H1 (cell line): ENCODE measurements at regions not wholly inside any gene's neighbourhood (a gene's known extent, or its start where the extent isn't known, plus 50 kb on each side); places are given as distances from the start of the nearest gene placed in this dataset.

ENCODE experiments used
- CTCF ChIA-PET: fragments of 300-600 bp; sonication (Branson Sonifier 250); formaldehyde crosslinking; loops from one replicate; lab custom pipeline; 2021; ENCODE audit not compliant: partially characterized antibody; lab: Charles Lee
- POLR2A ChIA-PET: fragments of 300-600 bp; sonication (Branson Sonifier 250); formaldehyde crosslinking; loops from one replicate; lab custom pipeline; 2021; ENCODE audit warnings: inconsistent platforms; ENCODE audit not compliant: partially characterized antibody; lab: Charles Lee
- DNase-seq, 2 experiments: peaks; one replicate each; pipeline versions ENCODE4 v3.0.0 to v3.0.0-alpha.2; 2010 to 2022; ENCODE audit warnings: low spot score in 2 of 2, low read depth in 1 of 2, mixed read lengths in 1 of 2
- FAIRE-seq: peaks from 2 replicates; lab custom pipeline; 2011; peaks lifted over from hg19 to GRCh38; lab: Jason Lieb, UNC
- H2AFZ ChIP-seq: 2 replicates; pipeline ENCODE4 v1.8.1; 2012; ENCODE audit warnings: low read length, inconsistent platforms
- H2AK5ac ChIP-seq: 2 replicates; pipeline ENCODE4 v1.6.1; 2013; ENCODE audit warnings: low read depth, low read length
- H2BK120ac ChIP-seq: replicated peaks from 2 replicates; pipeline ENCODE3; 2013; ENCODE audit warnings: low read depth, low read length, inconsistent platforms
- H2BK12ac ChIP-seq: 2 replicates; pipeline ENCODE4 v1.6.1; 2013; ENCODE audit warnings: low read depth, low read length
- H2BK15ac ChIP-seq: 2 replicates; pipeline ENCODE4 v1.6.1; 2013; ENCODE audit warnings: low read length
- H2BK20ac ChIP-seq: 2 replicates; pipeline ENCODE4 v1.6.1; 2013; ENCODE audit warnings: low read length
- H2BK5ac ChIP-seq: 2 replicates; pipeline ENCODE4 v1.6.1; 2013; ENCODE audit warnings: low read depth, low read length
- H3K14ac ChIP-seq: 2 replicates; pipeline ENCODE4 v1.6.1; 2013; ENCODE audit warnings: inconsistent platforms; ENCODE audit not compliant: insufficient read length
- H3K18ac ChIP-seq: 2 replicates; pipeline ENCODE4 v1.6.1; 2013; ENCODE audit warnings: low read length; ENCODE audit errors: extremely low read depth
- H3K23ac ChIP-seq: 2 replicates; pipeline ENCODE4 v1.6.1; 2013; ENCODE audit warnings: inconsistent platforms; ENCODE audit not compliant: insufficient read length
- H3K23me2 ChIP-seq: 2 replicates; pipeline ENCODE4 v1.6.1; 2013; ENCODE audit warnings: low read depth, low read length
- H3K27ac ChIP-seq: 2 replicates; pipeline ENCODE4 v1.6.1; 2011; ENCODE audit warnings: low read depth, low read length, inconsistent platforms
- H3K27me3 ChIP-seq, 4 experiments: replicated peaks in 1 of 4; 1 replicate in 1 of 4; 2 replicates in 3 of 4; pipeline versions ENCODE4 v1.6.1 to v1.8.1; 2011 to 2013; ENCODE audit warnings: low read length in 3 of 4, mild to moderate bottlenecking in 3 of 4, inconsistent platforms in 2 of 4, mixed read lengths in 2 of 4, moderate library complexity in 1 of 4; ENCODE audit not compliant: control insufficient read depth in 3 of 4, insufficient read depth in 3 of 4; ENCODE audit errors: extremely low read depth in 1 of 4
- H3K36me3 ChIP-seq, 4 experiments: 2 replicates each; pipeline versions ENCODE4 v1.6.1 to v1.8.1; 2011 to 2013; ENCODE audit warnings: mild to moderate bottlenecking in 4 of 4, low read length in 3 of 4, moderate library complexity in 2 of 4, control low read depth in 1 of 4, inconsistent platforms in 1 of 4; ENCODE audit not compliant: insufficient read depth in 4 of 4, control insufficient read depth in 2 of 4
- H3K4ac ChIP-seq: replicated peaks from 2 replicates; pipeline ENCODE3; 2013; ENCODE audit warnings: low read length, low read depth, mixed read lengths, inconsistent platforms; ENCODE audit not compliant: insufficient read length
- H3K4me1 ChIP-seq, 4 experiments: replicated peaks in 1 of 4; 1 replicate in 1 of 4; 2 replicates in 3 of 4; pipeline versions ENCODE4 v1.6.1 to v1.8.1; 2011 to 2013; ENCODE audit warnings: low read length in 3 of 4, inconsistent platforms in 2 of 4, mixed read lengths in 1 of 4; ENCODE audit not compliant: insufficient read depth in 4 of 4, control insufficient read depth in 3 of 4
- H3K4me2 ChIP-seq, 2 experiments: 2 replicates each; pipeline versions ENCODE4 v1.6.1 to v1.8.1; 2011 to 2013; ENCODE audit warnings: low read depth in 2 of 2, low read length in 2 of 2, control low read depth in 1 of 2, inconsistent platforms in 1 of 2, mild to moderate bottlenecking in 1 of 2; ENCODE audit not compliant: insufficient read depth in 1 of 2
- H3K4me3 ChIP-seq, 4 experiments: fragments of 200-600, 300-600 bp in 1 of 4; sonication (generic), shearing (Covaris generic), sonication (Bioruptor Twin) in 1 of 4; 2 replicates each; pipeline versions ENCODE4 v1.5.1 to v1.8.1; 2011 to 2016; ENCODE audit warnings: low read length in 4 of 4, low read depth in 3 of 4, control low read depth in 2 of 4, inconsistent platforms in 2 of 4, mild to moderate bottlenecking in 2 of 4, mixed read lengths in 1 of 4, moderate library complexity in 1 of 4; ENCODE audit not compliant: insufficient read depth in 2 of 4; ENCODE audit errors: extremely low read depth in 1 of 4
- H3K56ac ChIP-seq: replicated peaks from 2 replicates; pipeline ENCODE3; 2013; ENCODE audit warnings: low read depth, mild to moderate bottlenecking, mixed read lengths, low read length, inconsistent platforms; ENCODE audit not compliant: insufficient read length
- H3K79me1 ChIP-seq: 2 replicates; pipeline ENCODE4 v1.6.1; 2013; ENCODE audit warnings: low read depth, low read length, control low read depth
- H3K79me2 ChIP-seq, 2 experiments: 2 replicates each; pipeline versions ENCODE4 v1.6.1 to v1.8.1; 2012 to 2013; ENCODE audit warnings: low read length in 2 of 2, mild to moderate bottlenecking in 2 of 2, inconsistent platforms in 1 of 2; ENCODE audit not compliant: insufficient read depth in 2 of 2, control insufficient read depth in 1 of 2
- H3K9ac ChIP-seq, 4 experiments: replicated peaks in 1 of 4; 1 replicate in 1 of 4; 2 replicates in 3 of 4; pipeline versions ENCODE4 v1.6.1 to v1.8.1; 2011 to 2013; ENCODE audit warnings: low read depth in 3 of 4, low read length in 3 of 4, control low read depth in 2 of 4, mild to moderate bottlenecking in 2 of 4, moderate library complexity in 2 of 4, inconsistent platforms in 1 of 4; ENCODE audit errors: extremely low read depth in 1 of 4
- H3K9me3 ChIP-seq, 2 experiments: 2 replicates each; pipeline versions ENCODE4 v1.6.1 to v1.8.1; 2012 to 2013; ENCODE audit warnings: mild to moderate bottlenecking in 2 of 2, moderate library complexity in 2 of 2, control low read depth in 1 of 2, inconsistent platforms in 1 of 2, low read depth in 1 of 2, low read length in 1 of 2, mixed read lengths in 1 of 2; ENCODE audit not compliant: insufficient read depth in 2 of 2
- H4K20me1 ChIP-seq, 2 experiments: replicated peaks in 1 of 2; 2 replicates each; pipeline versions ENCODE3 to v1.8.1; 2011 to 2013; ENCODE audit warnings: inconsistent platforms in 2 of 2, low read length in 2 of 2, mild to moderate bottlenecking in 1 of 2; ENCODE audit not compliant: insufficient read depth in 2 of 2, control insufficient read depth in 1 of 2
- H4K5ac ChIP-seq: 2 replicates; pipeline ENCODE4 v1.6.1; 2013; ENCODE audit warnings: low read length, low read depth, mixed read lengths, inconsistent platforms; ENCODE audit not compliant: insufficient read length
- H4K8ac ChIP-seq: 2 replicates; pipeline ENCODE4 v1.8.0; 2013; ENCODE audit warnings: mild to moderate bottlenecking, moderate library complexity, low read length, inconsistent platforms; ENCODE audit not compliant: insufficient read depth; ENCODE audit errors: extremely low read depth
- H4K91ac ChIP-seq: replicated peaks from 2 replicates; pipeline ENCODE3; 2013; ENCODE audit warnings: low read length, mixed read lengths, inconsistent platforms; ENCODE audit not compliant: insufficient read length
- BACH1 ChIP-seq: IDR thresholded peaks from 2 replicates; pipeline ENCODE4 v1.6.1; 2012; ENCODE audit warnings: low read length, improper control_type of control experiment
- CBX8 ChIP-seq: fragments of 300-800, 300-1000 bp; sonication (generic); IDR thresholded peaks from 2 replicates; pipeline ENCODE4 v1.7.1; 2016; ENCODE audit warnings: low read depth, low read length, borderline replicate concordance
- CTCF ChIP-seq, 3 experiments: IDR thresholded peaks; 1 replicate in 2 of 3; 2 replicates in 1 of 3; pipeline versions ENCODE4 v1.5.1 to v1.6.1; 2011; ENCODE audit warnings: low read length in 3 of 3, mild to moderate bottlenecking in 3 of 3, inconsistent platforms in 2 of 3, low read depth in 1 of 3, moderate library complexity in 1 of 3; ENCODE audit not compliant: insufficient read depth in 1 of 3; ENCODE audit errors: control extremely low read depth in 1 of 3
- E2F6 ChIP-seq: IDR thresholded peaks from 2 replicates; pipeline ENCODE4 v1.6.1; 2012; ENCODE audit warnings: inconsistent platforms
- GABPA ChIP-seq: IDR thresholded peaks from 2 replicates; pipeline ENCODE4 v1.6.1; 2011; ENCODE audit warnings: mild to moderate bottlenecking, low read length, moderate library complexity, borderline replicate concordance; ENCODE audit not compliant: insufficient read depth
- JUN ChIP-seq: IDR thresholded peaks from 2 replicates; pipeline ENCODE4 v1.6.1; 2011; ENCODE audit warnings: low read depth, mild to moderate bottlenecking, improper control_type of control experiment, low read length
- POLR2A ChIP-seq, 2 experiments: IDR thresholded peaks; 1 replicate in 1 of 2; 2 replicates in 1 of 2; pipeline ENCODE4 v1.6.1; 2011; ENCODE audit warnings: low read depth in 2 of 2, low read length in 2 of 2, mild to moderate bottlenecking in 2 of 2; ENCODE audit errors: control extremely low read depth in 1 of 2
- POU5F1 ChIP-seq: IDR thresholded peaks from 2 replicates; pipeline ENCODE4 v1.6.1; 2011; ENCODE audit warnings: low read depth, mild to moderate bottlenecking, low read length, moderate library complexity
- TEAD4 ChIP-seq: IDR thresholded peaks from 2 replicates; pipeline ENCODE4 v1.6.1; 2012; ENCODE audit warnings: low read depth, low read length, inconsistent platforms, mixed read lengths
- YY1 ChIP-seq: IDR thresholded peaks from 2 replicates; pipeline ENCODE4 v1.6.1; 2011; ENCODE audit warnings: low read depth, mild to moderate bottlenecking, low read length
- ZNF274 ChIP-seq: IDR thresholded peaks from 2 replicates; pipeline ENCODE4 v1.7.0; 2012; ENCODE audit warnings: low read length, borderline replicate concordance; ENCODE audit errors: extremely low read depth
- WGBS, 2 experiments: shearing (Covaris generic) in 1 of 2; methylation state at CpG; one replicate each; pipeline versions ENCODE4 v1.1.6 to v1.1.7; 2013 to 2015; ENCODE audit warnings: low lambda C conversion rate in 2 of 2, mixed read lengths in 2 of 2, inconsistent platforms in 1 of 2, low coverage in 1 of 2, missing lambda C conversion rate in 1 of 2; ENCODE audit not compliant: insufficient replicate concordance in 2 of 2, insufficient coverage in 1 of 2, insufficient read length in 1 of 2; ENCODE audit errors: extremely low coverage in 1 of 2, missing lambda C conversion rate in 1 of 2; 5-methylcytosine and 5-hydroxymethylcytosine counted together

- Histone ChIP-seq H4K91ac (no peak overlapping the region), H3K4me2 (no peak overlapping the region), H3K79me2 (no peaks in the 10 kb centered on the region), H2AK5ac (no peak overlapping the region; the same call in 1 of the 2 replicates), H4K20me1 (no peaks in the 10 kb centered on the region), H4K5ac (no peak overlapping the region), H3K4me3 (no peak overlapping the region), H3K9ac (no peak overlapping the region), H2BK12ac (no peak overlapping the region), H3K4me1 (peaks cover 14 to 33% (median 26%) of the 10 kb centered on the region in 4 experiments), H3K56ac (no peak overlapping the region), H3K14ac (no peak overlapping the region), H3K23ac (no peak overlapping the region), H2AFZ (no peak overlapping the region), H2BK20ac (no peak overlapping the region), H3K79me1 (no peaks in the 10 kb centered on the region), H3K4ac (no peak overlapping the region), H3K36me3 (no peaks in the 10 kb centered on the region), H2BK5ac (no peak overlapping the region), H4K8ac (no peak overlapping the region), H3K27ac (no peak overlapping the region), H2BK120ac (no peak overlapping the region), H3K18ac (no peak overlapping the region), H3K9me3 (no peaks in the 10 kb centered on the region), H3K23me2 (no peaks in the 10 kb centered on the region; the same call in none of the 2 replicates), H3K27me3 (peaks cover 23 to 48% (median 40%) of the 10 kb centered on the region in 4 experiments), H2BK15ac (0 out of 2 replicates have a peak overlapping the region, but pooled peaks have one; percentile 20)
- FAIRE-seq, result no peak
- ChIA-PET CTCF (interaction anchor here (0.8 to 1.6 kb wide), 6 partner anchors 21 to 336 kb away, joined by 3 to 4 read pairs (median 3); no protein-coding TSS in a partner anchor), POLR2A (interaction anchor here (1.6 to 2.7 kb wide), 3 partner anchors 12 to 85 kb away, joined by 3 to 9 read pairs (median 5); no protein-coding TSS in a partner anchor)
- DNase-seq, result no peak
- WGBS, 2 experiments, result 35% methylated on average over 5 of the region's 5 CpGs; no CpG with 5 or more reads in 1 of the 2 experiments
- TF ChIP-seq POLR2A (IDR thresholded peaks at IDR 0.05; ENCODE audit: control extremely low read depth in 1 of 2, low read depth in 2 of 2, low read length in 2 of 2), result no peak
- no peak; the same call in 1 of the 2 replicates for TF ChIP-seq E2F6
- TF ChIP-seq CTCF (IDR thresholded peaks at IDR 0.05; ENCODE audit: control extremely low read depth in 1 of 3, insufficient read depth in 1 of 3, low read depth in 1 of 3, low read length in 3 of 3), result no peak
- TF ChIP-seq GABPA, result no peak
- no peak for TF ChIP-seq JUN
- no peak for TF ChIP-seq POU5F1
- TF ChIP-seq BACH1, result no peak
- no peak for TF ChIP-seq ZNF274
- TF ChIP-seq TEAD4, result no peak
- TF ChIP-seq YY1, result no peak
- no peak for TF ChIP-seq CBX8
Measured at GRCh38 chr14:56892959-56893358, 82.7 kb upstream of the OTX2 start.
